PC-9 (cell line): ENCODE measurements at regions not wholly inside any gene's neighbourhood (a gene's known extent, or its start where the extent isn't known, plus 50 kb on each side); places are given as distances from the start of the nearest gene placed in this dataset.
A peak's percentile ranks its signal among the peaks of the same experiment; 100 is the strongest.

ENCODE experiments used
- BruUV-seq: library from RNA; stranded (reverse); fragments of 400-500 nt; replicated peaks from 2 replicates; lab custom pipeline; 2021; lab: Mats Ljungman, UMichigan
- CTCF ChIA-PET: fragments of 300-600 bp; sonication (Branson Sonifier 250); formaldehyde crosslinking; loops from one replicate; lab custom pipeline; 2022; ENCODE audit warnings: antibody characterized with exemption; lab: Charles Lee
- POLR2A ChIA-PET: fragments of 300-600 bp; sonication (Branson Sonifier 250); formaldehyde crosslinking; loops from one replicate; lab custom pipeline; 2022; ENCODE audit warnings: antibody characterized with exemption; ENCODE audit not compliant: unreplicated experiment; lab: Charles Lee
- DNase-seq, 2 experiments: peaks; one replicate each; pipeline versions ENCODE4 v3.0.0 to v3.0.0-alpha.2; 2015 to 2022; ENCODE audit warnings: mixed read lengths in 1 of 2
- H2AFZ ChIP-seq: fragments of 200-600 bp; sonication (generic); 2 replicates; pipeline ENCODE4 v1.8.1; 2017; ENCODE audit warnings: antibody characterized with exemption
- H3F3A ChIP-seq: fragments of 200-600 bp; sonication (generic); 2 replicates; pipeline ENCODE4 v1.8.1; 2017; ENCODE audit warnings: antibody characterized with exemption, mild to moderate bottlenecking, low read depth; ENCODE audit not compliant: insufficient read depth
- H3K27ac ChIP-seq: fragments of 200-600 bp; sonication (generic); 2 replicates; pipeline ENCODE4 v1.6.1; 2016; ENCODE audit warnings: mixed run types
- H3K27me3 ChIP-seq: fragments of 200-600 bp; sonication (generic); 2 replicates; pipeline ENCODE4 v1.6.1; 2016; ENCODE audit warnings: low read depth, mixed run types; ENCODE audit not compliant: insufficient read depth
- H3K36me3 ChIP-seq: fragments of 200-600 bp; sonication (generic); 2 replicates; pipeline ENCODE4 v1.6.1; 2016; ENCODE audit warnings: low read depth, mixed run types
- H3K4me1 ChIP-seq: fragments of 200-600 bp; sonication (generic); replicated peaks from 2 replicates; pipeline ENCODE4 v1.6.1; 2016; ENCODE audit warnings: mixed run types; ENCODE audit not compliant: insufficient read depth
- H3K4me2 ChIP-seq: fragments of 200-600 bp; sonication (generic); 2 replicates; pipeline ENCODE4 v1.6.1; 2017; ENCODE audit warnings: mixed run types
- H3K4me3 ChIP-seq: fragments of 200-600 bp; sonication (generic); 2 replicates; pipeline ENCODE4 v1.6.1; 2016; ENCODE audit warnings: mixed run types
- H3K79me2 ChIP-seq: fragments of 200-600 bp; sonication (generic); 2 replicates; pipeline ENCODE4 v1.6.1; 2017; ENCODE audit warnings: low read depth, mixed run types
- H3K9me2 ChIP-seq: fragments of 200-600 bp; sonication (generic); 2 replicates; pipeline ENCODE4 v1.8.1; 2017; ENCODE audit warnings: mild to moderate bottlenecking; ENCODE audit not compliant: insufficient read depth
- H3K9me3 ChIP-seq: fragments of 200-600 bp; sonication (generic); 2 replicates; pipeline ENCODE4 v1.8.1; 2016; ENCODE audit warnings: low read depth; ENCODE audit not compliant: insufficient read depth
- H4K20me1 ChIP-seq: fragments of 200-600 bp; sonication (generic); 2 replicates; pipeline ENCODE4 v1.8.1; 2017; ENCODE audit not compliant: insufficient read depth
- CTCF ChIP-seq: fragments of 200-600 bp; sonication (generic); conservative IDR thresholded peaks from 2 replicates; pipeline ENCODE4 v1.6.1; 2017; ENCODE audit warnings: mixed run types, antibody characterized with exemption, mild to moderate bottlenecking, moderate library complexity
- EZH2 ChIP-seq: fragments of 200-600 bp; sonication (generic); IDR thresholded peaks from 2 replicates; pipeline ENCODE4 v1.8.0; 2017; ENCODE audit warnings: antibody characterized with exemption, low read depth
- intact Hi-C: fragments of 100-400 bp; cut with micrococcal nuclease; formaldehyde crosslinking; loops from one replicate; pipeline ENCODE4 v1.10.0; 2022; ENCODE audit not compliant: unreplicated experiment

DNA sequence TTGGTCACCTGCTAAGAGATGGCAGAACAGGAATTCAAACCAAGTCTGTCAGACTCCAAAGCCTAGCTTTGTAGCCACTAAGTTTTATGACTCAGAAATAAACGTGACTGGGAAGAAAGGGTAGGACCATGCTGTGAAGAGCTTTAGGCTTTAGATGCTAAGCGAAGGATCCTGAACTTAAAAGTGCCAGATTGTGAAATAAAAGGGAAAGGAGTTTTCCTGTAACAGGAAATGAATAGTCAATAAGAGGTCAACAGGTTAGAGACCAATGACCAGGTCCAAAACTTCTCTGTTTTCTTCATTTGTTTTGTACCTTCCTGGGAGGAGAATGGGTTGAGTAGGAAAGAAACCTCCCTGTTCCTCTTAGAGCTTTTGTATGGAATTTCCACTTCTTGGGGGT is 98.8 kb upstream of the EOLA2 start:
- H3K4me3 ChIP-seq, result no peak overlapping the region
- H3F3A ChIP-seq, result peaks cover 21% of the 10 kb centered on the region
- no TSS peak for BruUV-seq
- H3K4me1 ChIP-seq, result peaks cover 58% of the 10 kb centered on the region
- H3K79me2 ChIP-seq, result no peaks in the 10 kb centered on the region
- TF ChIP-seq EZH2, result no peak
- TF ChIP-seq CTCF, result no peak
- no peaks in the 10 kb centered on the region for H4K20me1 ChIP-seq
- peak overlapping the region; percentile 48 for H3K4me2 ChIP-seq
- H3K27me3 ChIP-seq, result no peaks in the 10 kb centered on the region
- no peaks in the 10 kb centered on the region for H3K36me3 ChIP-seq
- intact Hi-C loops, result loop anchor here (2.0 kb wide), 1 partner anchor 326 kb away; the partner anchor contains the start of gene MAMLD1
- H3K9me2 ChIP-seq, result no peaks in the 10 kb centered on the region
- ChIA-PET POLR2A (no interaction called here), CTCF (no interaction called here)
- no peak overlapping the region; the same call in 1 of the 2 replicates for H2AFZ ChIP-seq
- no peak for DNase-seq
- H3K9me3 ChIP-seq, result peaks cover 8% of the 10 kb centered on the region; the same call in 1 of the 2 replicates
- H3K27ac ChIP-seq, result peak overlapping the region; percentile 53

- CTCF ChIA-PET, result no interaction called here
- H3K79me2 ChIP-seq, result no peaks in the 10 kb centered on the region
- H3K4me3 ChIP-seq, result no peak overlapping the region
- no peaks in the 10 kb centered on the region for H3K9me2 ChIP-seq
- no peaks in the 10 kb centered on the region for H3K27me3 ChIP-seq
- peaks cover 8% of the 10 kb centered on the region; the same call in 1 of the 2 replicates for H3K9me3 ChIP-seq
- peaks cover 21% of the 10 kb centered on the region for H3F3A ChIP-seq
- no peak for DNase-seq
- H2AFZ ChIP-seq, result no peak overlapping the region
- no TSS peak for BruUV-seq
- H3K27ac ChIP-seq, result no peak overlapping the region
- H4K20me1 ChIP-seq, result no peaks in the 10 kb centered on the region
- intact Hi-C loops, result no loop called here
- H3K36me3 ChIP-seq, result no peaks in the 10 kb centered on the region
- H3K4me2 ChIP-seq, result no peak overlapping the region
- POLR2A ChIA-PET, result no interaction called here
- TF ChIP-seq CTCF (no peak), EZH2 (no peak)
- peaks cover 45% of the 10 kb centered on the region for H3K4me1 ChIP-seq
These were observed 100.0 kb upstream of the EOLA2 start for GRCh38 chrX:150038315-150038714.

GRCh38 chrX:150038986-150039599 is 100.8 kb upstream of the EOLA2 start:
- Histone ChIP-seq H3K27me3 (no peaks in the 10 kb centered on the region), H3K4me2 (no peak overlapping the region), H3K27ac (no peak overlapping the region), H3F3A (peaks cover 21% of the 10 kb centered on the region), H3K9me3 (peaks cover 7% of the 10 kb centered on the region; the same call in 1 of the 2 replicates), H3K4me1 (peaks cover 41% of the 10 kb centered on the region), H3K4me3 (no peak overlapping the region), H4K20me1 (no peaks in the 10 kb centered on the region), H3K9me2 (no peaks in the 10 kb centered on the region), H3K36me3 (no peaks in the 10 kb centered on the region), H2AFZ (no peak overlapping the region), H3K79me2 (no peaks in the 10 kb centered on the region)
- DNase-seq, result peak in 1 of 2 experiments; percentile 39
- ChIA-PET POLR2A (no interaction called here), CTCF (no interaction called here)
- intact Hi-C loops, result no loop called here
- TF ChIP-seq CTCF, result no peak
- no TSS peak for BruUV-seq
